ENCODE measurements at regions not wholly inside any gene's neighbourhood (a gene's known extent, or its start where the extent isn't known, plus 50 kb on each side); places are given as distances from the start of the nearest gene placed in this dataset.
"Not testable (repeated sequence)": the region's sequence is repeated elsewhere in the genome, so short reads cannot be mapped to it uniquely, and the experiment has no call there.

GRCh38 chr20:50356962-50357782 is 153.0 kb upstream of the PTPN1 start:
- DNase-seq (ENCODE audit: low spot score), result no peak

DNA sequence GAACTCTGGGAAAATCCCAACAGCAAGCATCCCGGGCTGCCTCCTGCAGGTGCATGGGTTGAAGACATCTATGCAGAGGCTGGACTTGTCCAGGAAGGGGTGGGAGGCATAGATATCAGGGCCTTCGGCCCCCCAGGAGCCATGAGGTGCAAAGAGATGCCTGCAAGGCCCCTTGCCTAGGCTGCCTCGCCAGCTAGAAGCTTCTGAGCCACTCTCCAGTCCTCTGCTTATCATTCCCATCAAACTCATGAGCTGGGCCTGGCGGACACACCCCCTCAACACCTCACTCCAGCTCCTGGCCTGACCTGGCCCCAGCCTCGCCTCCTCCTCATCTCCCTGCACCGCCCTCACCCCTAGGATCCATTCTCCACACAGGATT is 152.4 kb upstream of the PTPN1 start:
- no peak for DNase-seq (ENCODE audit: low spot score)

DNA sequence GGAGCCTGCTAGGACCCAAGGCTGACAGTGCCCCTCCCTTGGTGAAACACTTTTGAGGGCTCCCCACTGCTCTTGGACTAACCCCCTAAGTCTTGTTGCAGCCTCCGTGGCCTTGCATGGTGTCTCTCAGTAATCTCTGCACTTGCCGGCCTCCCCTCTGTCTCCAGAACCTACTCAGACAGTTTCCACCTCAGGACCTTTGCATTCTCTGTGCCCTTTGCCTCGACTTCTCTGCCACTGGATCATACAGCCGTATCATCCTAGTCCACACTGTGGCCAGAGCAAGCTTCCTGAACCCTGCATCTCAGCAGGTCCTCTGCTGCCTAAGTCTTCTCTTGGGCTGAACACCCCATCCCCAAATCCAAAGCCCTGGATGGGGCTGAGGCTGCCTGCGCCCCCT is 152.0 kb upstream of the PTPN1 start:
- DNase-seq (ENCODE audit: low spot score), result no peak

- DNase-seq (ENCODE audit: low spot score), result no peak
Observed at GRCh38 chr20:50358971-50359370, 151.2 kb upstream of the PTPN1 start.

- peak; percentile 35 for DNase-seq (ENCODE audit: low spot score)
Observed at GRCh38 chr20:50359607-50360217, 150.5 kb upstream of the PTPN1 start.

DNA sequence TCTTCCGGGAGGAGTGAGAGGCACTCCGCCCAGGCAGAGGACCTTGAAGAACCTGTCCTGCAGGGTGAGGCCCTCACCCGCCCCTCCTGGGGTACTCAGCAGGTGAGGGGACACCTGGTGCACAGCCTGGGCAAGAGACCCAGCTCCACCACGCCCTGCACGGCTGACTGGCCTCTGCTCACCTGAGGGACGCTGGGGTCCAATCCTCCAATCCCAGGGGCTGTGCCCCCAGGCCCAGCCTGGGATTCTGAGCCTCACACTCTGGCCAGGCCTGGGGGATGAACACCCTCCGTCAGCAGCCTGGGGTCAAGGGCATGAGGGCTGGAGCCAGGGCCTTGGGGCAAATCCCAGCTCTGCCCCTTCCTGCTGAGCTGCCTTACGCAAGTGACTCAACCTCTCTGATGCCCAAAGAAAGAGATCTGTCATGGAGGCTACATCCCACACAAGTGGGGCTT is 149.9 kb upstream of the PTPN1 start:
- DNase-seq (ENCODE audit: low spot score), result peak; percentile 77

DNA sequence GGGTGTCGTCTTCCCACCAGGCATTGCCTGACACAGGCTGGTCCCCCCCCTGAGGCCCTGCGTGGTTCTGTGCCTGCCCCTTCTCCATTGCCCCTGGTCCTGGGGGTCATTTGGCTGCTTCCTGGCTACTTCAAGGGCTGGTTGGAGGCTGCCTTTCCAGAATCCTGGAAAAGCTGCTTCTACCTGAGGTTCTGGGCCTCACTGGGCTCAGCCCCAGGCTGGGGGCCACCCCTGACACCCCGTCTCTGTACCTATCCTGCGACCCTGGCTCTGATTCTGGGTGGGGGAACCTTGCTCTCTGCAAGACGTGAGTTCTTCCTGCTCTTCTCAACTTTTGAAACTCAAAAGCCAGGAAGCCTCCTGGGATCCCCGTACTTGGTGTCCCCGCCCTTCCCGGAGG is 149.3 kb upstream of the PTPN1 start:
- DNase-seq (ENCODE audit: low spot score), result no peak

- not testable (repeated sequence) for DNase-seq (ENCODE audit: low spot score)
Observed at GRCh38 chr20:50362177-50362576, 148.0 kb upstream of the PTPN1 start.

DNA sequence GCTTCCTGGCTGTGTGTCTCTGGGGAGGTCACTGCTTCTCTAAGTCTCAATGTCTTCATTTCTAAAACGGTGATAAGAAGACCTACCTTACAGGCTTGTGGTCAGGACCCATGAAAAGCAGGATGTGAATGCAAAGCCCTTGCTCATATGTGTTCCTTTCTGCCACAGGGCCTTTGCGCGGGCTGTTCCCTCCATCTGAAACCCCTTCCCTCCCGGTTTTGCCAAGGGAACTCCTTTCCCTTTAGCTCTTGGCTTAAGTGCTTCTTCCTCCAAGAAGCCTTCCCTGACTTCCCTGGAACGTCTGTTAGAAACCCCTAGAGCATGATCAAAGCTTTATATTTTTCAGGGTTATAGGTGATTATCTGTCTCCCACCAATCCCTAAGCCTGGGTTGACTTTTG is 147.2 kb upstream of the PTPN1 start:
- no peak for DNase-seq (ENCODE audit: low spot score)

- DNase-seq (ENCODE audit: low spot score), result no peak
Observed at GRCh38 chr20:50363479-50363878, 146.7 kb upstream of the PTPN1 start.

DNA sequence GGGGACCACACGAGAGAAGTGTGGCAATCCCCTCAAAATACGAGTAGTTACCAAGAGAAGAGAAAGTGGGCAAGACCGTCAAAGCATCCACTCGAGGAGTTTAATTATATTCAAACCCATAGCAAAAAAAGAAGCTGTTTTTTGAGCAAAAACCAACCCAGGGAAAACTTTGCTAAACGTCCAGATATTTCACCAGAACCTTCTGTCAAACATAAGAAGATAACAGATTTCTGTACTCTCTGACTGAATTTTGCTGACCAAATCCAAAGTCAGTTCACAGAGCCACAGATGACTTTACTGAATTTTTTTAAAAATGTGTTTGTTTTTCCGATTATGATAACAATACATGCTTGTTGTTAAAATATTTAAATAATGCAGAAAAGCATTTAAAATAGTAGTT is 145.6 kb upstream of the PTPN1 start:
- DNase-seq (ENCODE audit: low spot score), result no peak

DNA sequence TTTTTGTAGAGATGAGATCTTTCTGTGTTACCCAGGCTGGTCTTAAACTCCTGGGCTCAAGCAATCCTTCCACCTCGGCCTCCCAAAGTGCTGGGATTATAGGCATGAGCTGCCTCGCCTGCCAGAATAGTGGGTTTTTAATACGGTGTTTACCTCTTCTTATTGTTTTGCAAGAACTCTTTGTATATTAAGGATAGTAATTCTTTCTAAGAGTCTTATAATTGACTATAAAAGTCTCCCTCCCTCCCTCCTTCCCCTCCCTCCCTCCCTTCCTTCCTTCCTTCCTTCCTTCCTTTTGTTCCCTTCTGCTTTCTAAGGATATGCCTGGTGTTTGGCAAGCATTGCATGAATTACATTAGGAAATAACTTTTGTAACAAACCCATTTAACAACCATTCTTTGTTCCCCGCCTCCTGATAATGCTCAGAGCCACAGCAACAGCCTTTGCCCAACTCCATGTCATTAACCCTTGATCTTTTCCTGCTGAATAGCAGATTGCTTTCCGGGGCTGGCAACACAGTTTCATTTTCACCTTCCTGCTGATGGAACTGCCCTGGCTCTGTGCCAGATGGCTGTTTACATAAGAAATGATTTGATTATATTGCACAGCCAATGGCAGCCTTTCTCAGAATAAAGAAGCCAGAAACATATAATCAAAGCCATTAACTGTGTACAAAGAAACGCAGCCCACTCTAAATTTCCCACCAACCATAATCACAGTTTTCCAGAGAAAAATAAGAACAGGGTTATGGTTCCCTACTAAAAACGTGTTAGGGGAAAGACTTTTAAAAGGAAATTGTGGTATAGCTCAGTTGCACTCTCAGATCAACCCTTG is 143.7 kb upstream of the PTPN1 start:
- DNase-seq (ENCODE audit: low spot score), result peak; percentile 100

DNA sequence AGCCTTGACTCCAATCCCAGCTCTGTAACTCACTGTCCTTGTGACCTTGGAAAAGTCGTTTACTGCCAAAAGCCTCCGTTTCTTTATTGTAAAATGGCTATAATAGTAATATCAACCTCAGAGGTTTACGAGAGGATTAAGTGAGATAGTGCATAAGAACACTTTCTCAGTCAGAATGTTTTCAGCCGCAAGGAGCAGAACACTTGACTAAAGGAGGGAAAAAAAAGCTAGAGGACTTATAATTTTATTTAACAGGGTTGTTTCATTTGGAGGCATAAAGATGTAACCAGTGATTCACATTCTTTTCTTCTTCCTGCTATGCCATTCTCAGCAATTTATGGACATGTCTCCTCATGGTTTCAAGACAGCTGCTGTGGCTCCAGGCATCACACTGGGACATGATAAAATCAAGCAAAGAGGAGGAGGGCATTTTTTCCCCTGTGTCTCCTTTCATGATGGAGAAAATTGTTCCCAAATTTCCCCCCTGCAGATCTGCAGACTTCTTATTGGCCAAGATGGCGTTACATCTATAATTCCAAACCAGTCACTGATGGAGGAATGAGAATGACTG is 143.0 kb upstream of the PTPN1 start:
- no peak for DNase-seq (ENCODE audit: low spot score)

- no peak for DNase-seq (ENCODE audit: low spot score)
Observed at GRCh38 chr20:50367739-50368375, 142.3 kb upstream of the PTPN1 start.

DNA sequence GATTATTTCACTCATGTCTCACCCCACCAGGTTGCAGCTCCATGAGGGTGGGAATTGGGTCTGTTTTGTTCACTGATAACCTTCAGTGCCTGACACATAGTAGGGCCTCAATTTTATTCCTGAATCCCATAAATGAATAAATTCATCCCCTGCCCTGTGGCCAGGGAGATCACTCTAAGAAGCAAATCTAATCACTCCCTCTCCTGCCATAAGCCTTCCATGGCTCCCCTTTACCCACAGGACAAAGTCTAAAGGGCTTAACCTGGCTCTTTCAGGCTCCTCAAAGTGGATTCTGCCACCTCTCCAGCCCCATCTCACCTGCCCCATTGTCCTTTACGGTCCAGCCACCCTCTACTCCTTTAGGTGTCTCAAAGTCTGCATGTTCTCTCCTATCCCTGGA is 141.8 kb upstream of the PTPN1 start:
- DNase-seq (ENCODE audit: low spot score), result no peak

DNA sequence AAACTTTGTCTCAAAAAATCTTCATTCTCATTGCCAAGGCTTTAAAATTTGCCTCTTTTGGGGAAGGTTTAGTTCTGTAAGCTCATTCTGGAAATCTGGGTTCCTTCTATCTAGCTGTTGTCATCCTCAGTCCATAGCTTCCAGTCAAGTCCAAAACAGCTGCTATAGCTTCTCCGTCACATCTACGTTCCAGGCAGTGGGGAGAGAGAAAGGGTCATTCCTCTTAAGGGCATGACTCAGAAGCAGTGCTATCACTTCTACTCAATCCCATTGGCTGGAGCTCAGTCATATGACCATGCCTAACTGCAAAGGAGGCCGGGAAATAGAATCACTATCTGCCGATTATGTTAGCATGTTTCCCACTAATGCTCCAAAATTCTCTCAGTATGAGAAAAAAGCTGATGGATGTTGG is 141.4 kb upstream of the PTPN1 start:
- no peak for DNase-seq (ENCODE audit: low spot score)

DNA sequence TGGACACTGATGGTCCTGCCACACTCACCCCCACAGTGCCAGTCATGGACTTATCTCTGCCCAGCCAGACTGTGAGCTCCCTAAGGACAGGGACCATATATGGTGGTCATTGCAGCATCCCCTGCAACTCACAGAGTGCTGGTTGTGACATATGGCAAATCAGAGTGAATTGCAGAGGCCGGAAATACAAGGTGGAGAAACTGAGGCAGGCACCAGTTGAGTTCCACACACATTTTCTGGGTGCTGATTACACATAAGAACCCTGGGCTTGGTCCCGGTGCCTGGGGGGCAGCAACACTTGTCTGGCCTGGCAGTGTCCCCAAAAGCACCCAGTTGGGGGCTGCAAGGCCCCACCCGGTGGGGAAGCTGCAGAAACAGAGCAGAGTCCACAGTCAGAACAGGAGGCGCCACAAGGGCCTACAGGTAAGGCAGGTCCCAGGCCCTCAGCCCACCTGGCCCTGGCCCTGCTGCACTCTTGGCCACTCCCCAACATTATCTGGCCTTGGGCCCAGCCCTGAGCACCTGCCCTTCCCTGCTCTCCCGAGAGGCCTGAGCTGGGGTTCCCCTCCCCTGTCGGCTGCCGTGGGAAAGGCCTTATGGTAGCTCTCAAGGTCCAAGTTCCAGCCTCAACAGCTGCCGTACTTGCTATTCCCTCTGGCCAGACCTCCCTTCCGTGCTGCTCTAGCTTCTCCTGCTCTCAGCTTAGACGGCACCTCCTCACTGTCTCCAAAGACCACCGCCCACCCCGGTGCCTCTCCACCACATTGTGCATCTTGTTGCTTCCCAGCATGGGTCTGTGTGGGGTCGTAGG is 140.8 kb upstream of the PTPN1 start:
- DNase-seq (ENCODE audit: low spot score), result peak; percentile 89

GRCh38 chr20:50370036-50370566 is 140.1 kb upstream of the PTPN1 start:
- no peak for DNase-seq (ENCODE audit: low spot score)

- DNase-seq (ENCODE audit: low spot score), result peak; percentile 71
Observed at GRCh38 chr20:50371878-50372769, 138.1 kb upstream of the PTPN1 start.

- DNase-seq (ENCODE audit: low spot score), result peak; percentile 67
Observed at GRCh38 chr20:50372770-50373088, 137.5 kb upstream of the PTPN1 start.

Measured in HT-29 (cell line).